NCI-H524 (cell line): ENCODE measurements at regions not wholly inside any gene's neighbourhood (a gene's known extent, or its start where the extent isn't known, plus 50 kb on each side); places are given as distances from the start of the nearest gene placed in this dataset.
"Not testable (repeated sequence)": the region's sequence is repeated elsewhere in the genome, so short reads cannot be mapped to it uniquely, and the experiment has no call there.

Source experiments
- DNase-seq, 2 experiments: peaks; one replicate each; lab custom pipeline; 2025; lab: John Stamatoyannopoulos, UW

DNA sequence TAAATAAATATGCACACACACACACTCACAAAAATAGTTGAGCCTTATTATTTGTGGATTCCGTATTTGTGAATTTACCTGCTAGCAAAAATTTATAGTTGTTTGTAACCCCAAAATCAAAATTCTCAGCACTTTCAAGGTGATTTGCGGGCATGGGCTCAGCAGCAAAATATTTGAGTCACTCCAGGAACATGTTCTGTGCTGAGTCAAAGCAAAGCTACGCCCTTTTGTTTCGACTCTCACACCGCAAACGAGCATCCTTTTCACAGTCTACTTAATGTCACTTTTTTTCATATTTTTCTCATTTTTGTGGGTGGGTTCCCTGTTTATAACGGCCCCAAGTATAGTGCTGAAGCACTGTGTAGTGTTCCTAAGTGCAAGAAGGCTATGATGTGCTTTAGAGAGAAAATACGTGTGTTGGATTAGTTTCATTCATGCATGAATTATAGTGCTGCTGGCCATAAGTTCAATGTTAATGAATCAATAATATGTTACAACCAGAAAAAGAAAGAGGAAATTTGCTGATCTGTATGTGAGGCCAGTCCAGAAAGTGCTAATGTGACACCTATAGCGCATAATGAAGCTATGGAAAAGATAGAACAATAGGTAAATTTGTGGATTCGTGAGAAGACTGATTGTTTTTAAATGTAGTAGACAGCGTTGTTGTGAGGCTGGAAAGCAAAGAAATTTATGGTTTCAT is 723.2 kb upstream of the AGA start:
- no peak for DNase-seq

GRCh38 chr4:178165951-178166308 is 723.7 kb upstream of the AGA start:
- no peak for DNase-seq

- DNase-seq: no peak
Measured at GRCh38 chr4:178173771-178174170, 731.5 kb upstream of the AGA start.

DNA sequence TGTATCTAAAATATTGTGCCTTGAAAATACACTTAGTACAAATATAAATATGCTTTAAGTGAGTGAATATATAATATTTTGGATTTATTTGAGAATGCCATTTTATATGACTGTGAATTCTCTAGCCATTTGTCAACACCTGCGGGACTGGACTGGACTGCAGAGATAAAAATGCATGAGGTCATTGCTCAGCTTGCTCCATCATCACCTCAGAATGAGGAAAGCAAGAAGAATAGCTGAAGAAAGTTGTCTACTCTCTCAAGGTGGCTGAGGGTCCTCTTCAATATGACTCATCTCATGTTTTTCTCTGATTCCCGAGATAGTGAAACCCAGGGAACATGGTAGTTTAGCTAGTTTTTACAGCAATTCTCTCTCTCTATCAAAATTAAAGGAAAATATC is 732.5 kb upstream of the AGA start:
- no peak for DNase-seq

DNA sequence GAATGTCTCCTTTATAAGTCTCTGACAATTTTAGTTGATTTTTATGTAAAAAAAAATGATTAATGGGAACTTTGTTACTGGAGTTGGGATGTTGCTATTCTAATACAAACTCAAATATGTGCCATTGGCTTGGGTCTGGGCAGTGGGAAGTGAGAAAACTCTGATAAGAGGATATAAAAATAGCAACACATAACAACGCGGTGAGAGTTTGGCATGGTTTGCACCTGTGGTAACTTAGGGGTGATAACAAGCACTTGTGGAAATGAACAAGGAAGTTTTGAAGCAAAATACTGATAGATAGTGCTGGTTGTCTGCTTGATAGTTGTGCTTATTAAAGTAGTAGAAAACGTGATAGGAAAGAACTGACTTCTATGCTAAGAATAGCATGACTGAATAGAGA is 743.3 kb upstream of the AGA start:
- no peak for DNase-seq

GRCh38 chr4:178192611-178193010 is 750.4 kb upstream of the AGA start:
- DNase-seq: no peak

DNA sequence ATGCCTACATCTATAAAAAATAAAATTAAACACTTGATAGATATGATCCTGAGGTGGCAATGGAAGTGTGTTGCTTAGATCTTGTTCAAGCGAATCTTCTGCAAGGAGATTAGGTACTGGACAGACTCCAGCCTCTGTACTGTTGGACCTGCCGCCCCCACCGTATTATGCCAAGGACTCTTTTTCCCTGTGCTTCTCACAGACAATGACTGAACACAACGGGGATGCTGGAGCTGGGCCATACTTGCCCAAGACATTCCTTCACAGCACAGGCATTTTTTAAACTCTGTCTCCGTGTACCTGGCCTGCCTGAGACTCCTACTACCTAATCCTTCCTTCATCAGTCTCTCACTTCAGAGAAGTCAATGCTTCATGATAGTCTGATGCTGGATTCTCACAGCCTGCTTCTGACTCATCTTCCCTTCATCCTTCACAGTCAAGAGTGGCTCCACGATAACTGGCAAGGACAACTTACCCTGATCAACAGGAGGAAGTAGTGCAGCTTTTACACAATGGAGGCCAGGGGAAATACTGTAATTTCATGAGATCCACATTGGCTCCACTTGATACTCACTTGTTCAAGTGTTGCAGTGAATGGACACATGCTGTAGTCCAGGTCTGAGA is 754.6 kb upstream of the AGA start:
- no peak for DNase-seq

DNA sequence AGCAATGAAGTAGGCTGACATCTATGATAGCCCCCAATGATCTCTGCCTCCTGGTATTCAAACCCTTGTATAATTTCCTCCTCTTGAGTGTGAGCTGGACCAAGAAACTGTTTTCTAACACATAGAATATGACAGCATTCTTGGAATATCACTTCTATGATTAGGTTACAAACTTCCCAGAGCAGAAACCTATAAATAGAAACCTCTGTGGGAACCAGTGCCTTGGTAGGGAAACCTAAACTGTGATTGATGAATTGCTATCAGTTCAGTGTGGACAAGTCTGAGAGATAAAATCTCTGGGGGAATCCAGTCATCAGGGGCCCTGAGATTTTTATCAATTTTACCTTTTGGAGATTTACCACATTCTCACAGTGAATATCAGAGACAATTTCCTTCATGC is 756.5 kb upstream of the AGA start:
- DNase-seq: no peak

- DNase-seq: no peak
Measured at GRCh38 chr4:178202422-178202821, 760.2 kb upstream of the AGA start.

- DNase-seq: no peak
Measured at GRCh38 chr4:178205826-178206225, 763.6 kb upstream of the AGA start.

GRCh38 chr4:178215309-178215708 is 773.1 kb upstream of the AGA start:
- DNase-seq: no peak

GRCh38 chr4:178215763-178216162 is 773.5 kb upstream of the AGA start:
- no peak for DNase-seq

DNA sequence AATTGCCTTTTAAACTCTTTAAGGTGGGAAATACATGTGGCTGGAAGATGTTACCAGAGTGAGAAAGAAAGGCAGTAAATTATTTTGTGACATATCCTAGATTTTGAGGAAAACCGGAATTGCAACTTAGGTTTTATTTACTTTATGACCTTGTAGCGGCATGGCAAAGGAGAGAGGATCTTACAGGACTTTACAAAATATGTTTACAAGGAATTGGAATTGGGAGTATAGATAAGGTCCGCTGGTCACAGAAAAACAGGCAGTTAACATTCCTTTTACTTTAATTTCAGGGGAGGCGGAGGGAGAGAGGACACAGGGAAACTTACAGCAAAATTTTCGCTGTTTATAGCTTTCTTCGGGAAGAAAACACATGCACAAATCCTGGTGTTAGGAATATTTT is 784.2 kb upstream of the AGA start:
- DNase-seq: not testable (repeated sequence)

DNA sequence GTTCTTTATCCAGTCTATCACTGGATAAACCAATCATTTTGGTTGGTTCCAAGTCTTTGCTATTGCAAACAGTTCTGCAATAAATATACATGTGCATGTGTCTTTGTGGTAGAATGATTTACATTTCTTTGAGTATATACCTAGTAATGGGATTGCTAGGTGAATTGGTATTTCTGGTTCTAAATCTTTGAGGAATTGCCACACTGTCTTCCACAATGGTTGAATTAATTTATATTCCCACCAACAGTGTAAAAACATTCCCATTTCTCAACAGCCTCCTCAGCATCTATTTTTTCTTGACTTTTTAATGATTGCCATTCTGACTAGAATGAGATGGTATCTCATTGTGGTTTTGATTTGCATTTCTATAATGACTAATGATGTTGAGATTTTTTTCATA is 791.7 kb upstream of the AGA start:
- no peak for DNase-seq

GRCh38 chr4:178240891-178241290 is 798.7 kb upstream of the AGA start:
- DNase-seq: no peak

DNA sequence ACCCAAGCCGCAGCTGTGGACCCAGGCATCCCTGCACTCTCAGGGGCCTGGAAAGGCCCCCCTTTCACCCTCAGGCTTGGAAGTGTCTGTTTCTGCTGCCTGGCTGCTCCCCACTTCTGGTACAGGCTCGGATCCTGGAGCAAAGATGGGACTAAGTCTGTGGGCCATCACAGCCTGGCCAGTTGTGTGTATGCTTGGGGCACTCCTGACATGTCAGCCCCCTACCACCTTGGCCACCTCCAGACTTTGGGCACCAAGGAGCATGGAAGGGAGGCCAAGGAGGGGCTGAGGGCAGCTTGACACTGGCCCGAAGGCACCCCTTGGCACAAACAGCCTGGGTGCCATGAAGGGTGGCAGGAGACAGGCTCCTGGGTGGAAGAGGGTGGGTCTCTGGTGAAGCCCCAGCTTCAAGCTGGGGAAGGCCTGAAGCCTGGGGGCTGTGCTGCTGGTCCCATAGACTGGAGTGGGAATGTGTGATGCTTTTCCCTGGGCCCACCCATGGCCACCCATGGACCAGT is 799.4 kb upstream of the AGA start:
- no peak for DNase-seq

DNA sequence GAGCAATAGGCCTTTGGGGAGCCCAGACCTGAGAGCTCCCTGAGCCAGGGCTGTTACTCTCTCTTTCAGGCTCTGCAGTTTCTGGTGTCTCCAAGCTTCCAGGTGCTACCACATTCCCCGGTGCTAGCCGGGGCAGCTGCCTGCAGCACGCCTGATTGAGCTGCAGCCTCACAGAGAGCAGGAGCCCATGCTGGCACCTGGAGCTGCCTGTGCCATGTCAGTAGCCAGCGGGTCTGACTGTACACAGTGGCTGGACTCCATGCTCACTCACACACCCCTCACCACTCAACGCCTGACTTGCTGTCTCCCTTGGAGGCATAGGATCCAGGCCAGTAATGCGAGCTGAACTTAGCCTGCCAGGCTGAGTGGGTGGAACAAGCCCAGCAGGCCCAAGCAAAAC is 800.4 kb upstream of the AGA start:
- no peak for DNase-seq

DNA sequence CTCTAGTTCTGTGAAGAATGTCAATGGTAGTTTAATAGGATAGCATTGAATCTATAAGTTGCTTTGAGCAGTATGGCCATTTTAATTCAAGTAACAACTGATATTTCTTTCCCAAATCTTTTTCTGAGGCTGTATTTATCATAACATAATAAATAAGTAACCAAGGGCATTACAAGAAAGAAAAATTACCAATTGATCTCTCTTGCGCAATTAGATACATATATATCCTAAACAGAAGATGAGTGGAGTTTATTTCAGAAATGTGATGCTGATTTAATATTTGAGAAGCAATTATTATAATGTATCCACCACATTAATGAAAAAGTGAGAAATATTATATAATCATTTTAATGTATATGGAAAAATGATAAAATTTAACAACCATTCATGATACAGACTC is 802.5 kb upstream of the AGA start:
- no peak for DNase-seq

GRCh38 chr4:178255172-178255571 is 812.9 kb upstream of the AGA start:
- no peak for DNase-seq

- DNase-seq: no peak
Measured at GRCh38 chr4:178258603-178259002, 816.4 kb upstream of the AGA start.

GRCh38 chr4:178259566-178259965 is 817.3 kb upstream of the AGA start:
- no peak for DNase-seq

DNA sequence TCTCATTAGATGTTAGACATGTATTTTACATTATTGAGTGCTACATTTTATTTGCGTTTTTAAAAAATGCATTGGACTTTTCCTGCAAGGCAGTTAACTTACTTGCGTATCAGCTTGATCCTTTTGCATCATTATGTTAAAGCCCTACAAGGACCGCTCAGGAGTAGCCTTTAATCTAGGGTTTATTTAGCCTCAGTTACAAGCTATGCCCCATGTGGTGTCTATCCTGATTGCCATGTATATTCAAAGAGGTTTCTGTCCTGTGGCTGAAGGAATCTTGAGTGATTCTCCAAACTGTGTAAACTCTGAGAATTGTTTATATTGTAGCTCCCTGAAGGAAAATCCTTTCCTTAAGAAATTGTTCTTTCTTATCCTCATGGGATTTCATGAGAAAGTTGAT is 821.8 kb upstream of the AGA start:
- DNase-seq: no peak

DNA sequence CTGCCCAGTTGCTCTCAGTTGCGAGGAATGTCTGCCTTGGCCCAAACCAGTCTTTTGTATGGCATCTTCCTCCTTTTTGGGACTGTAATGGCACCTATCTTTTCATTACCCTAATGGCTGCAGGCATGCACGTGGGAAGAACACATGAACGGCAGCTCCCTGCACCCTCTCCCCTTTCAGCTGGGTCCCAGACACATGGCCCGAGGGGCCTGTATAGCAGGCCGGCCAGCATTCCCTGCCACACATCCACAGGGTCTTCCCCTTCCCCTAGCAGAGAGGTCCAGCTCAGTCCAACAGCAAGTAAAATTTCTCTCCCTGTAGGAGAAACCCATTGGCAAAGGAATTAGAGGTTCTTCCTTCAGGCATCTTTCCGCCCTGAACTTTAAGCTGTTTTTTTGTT is 829.1 kb upstream of the AGA start:
- no peak for DNase-seq

GRCh38 chr4:178273168-178273567 is 830.9 kb upstream of the AGA start:
- DNase-seq: no peak
